Tibial nerve (tissue), 4 donors: ENCODE measurements at regions not wholly inside any gene's neighbourhood (a gene's known extent, or its start where the extent isn't known, plus 50 kb on each side); places are given as distances from the start of the nearest gene placed in this dataset.

Source experiments
- CTCF ChIP-seq, 5 experiments: fragments of 200-600 bp in 3 of 5; fragments of 450-650 bp in 2 of 5; sonication (generic) in 3 of 5; IDR thresholded peaks; one replicate each; pipeline ENCODE4 v1.5.1; 2016 to 2019; ENCODE audit warnings: antibody characterized with exemption in 5 of 5, mild to moderate bottlenecking in 3 of 5, moderate library complexity in 2 of 5
- EP300 ChIP-seq, 2 donors: sonication (generic); formaldehyde crosslinking; IDR thresholded peaks; one replicate each; pipeline ENCODE4 v1.6.1; 2017; ENCODE audit warnings: antibody characterized with exemption in 2 of 2, mild to moderate bottlenecking in 1 of 2

- TF ChIP-seq CTCF (IDR thresholded peaks at IDR 0.05) = no peak
- TF ChIP-seq EP300 (IDR thresholded peaks at IDR 0.05) = no peak
Observed at GRCh38 chrX:69430785-69431184, 73.3 kb upstream of the NALF2 start.
